DMS114 treated with DMSO at 0.1 percent for 48 hours (cell line): ENCODE measurements at regions not wholly inside any gene's neighbourhood (a gene's known extent, or its start where the extent isn't known, plus 50 kb on each side); places are given as distances from the start of the nearest gene placed in this dataset.

Experiments used
- DNase-seq: peaks from one replicate; lab custom pipeline; 2025; ENCODE audit not compliant: unreplicated experiment; lab: John Stamatoyannopoulos, UW

GRCh38 chr4:15130441-15130840 is 128.2 kb downstream of the CPEB2 start:
- DNase-seq = no peak

GRCh38 chr4:15131551-15131950 is 129.3 kb downstream of the CPEB2 start:
- no peak for DNase-seq

- DNase-seq = no peak
These were observed 130.5 kb downstream of the CPEB2 start for GRCh38 chr4:15132739-15133138.

- DNase-seq = no peak
These were observed 137.3 kb downstream of the CPEB2 start for GRCh38 chr4:15139599-15139998.

- no peak for DNase-seq
These were observed 139.9 kb downstream of the CPEB2 start for GRCh38 chr4:15142201-15142600.

- no peak for DNase-seq
These were observed 141.3 kb downstream of the CPEB2 start for GRCh38 chr4:15143551-15143950.

GRCh38 chr4:15144249-15144966 is 142.1 kb downstream of the CPEB2 start:
- DNase-seq = no peak

GRCh38 chr4:15144967-15145295 is 142.7 kb downstream of the CPEB2 start:
- DNase-seq = no peak

- no peak for DNase-seq
These were observed 143.4 kb downstream of the CPEB2 start for GRCh38 chr4:15145709-15146108.

GRCh38 chr4:15147714-15148113 is 145.4 kb downstream of the CPEB2 start:
- DNase-seq = no peak

- DNase-seq = no peak
These were observed 145.9 kb downstream of the CPEB2 start for GRCh38 chr4:15148199-15148598.

GRCh38 chr4:15148691-15149090 is 146.4 kb downstream of the CPEB2 start:
- no peak for DNase-seq

- no peak for DNase-seq
These were observed 147.1 kb downstream of the CPEB2 start for GRCh38 chr4:15149234-15149838.

- DNase-seq = no peak
These were observed 147.7 kb downstream of the CPEB2 start for GRCh38 chr4:15149839-15150592.

- DNase-seq = no peak
These were observed 148.3 kb downstream of the CPEB2 start for GRCh38 chr4:15150631-15151030.

GRCh38 chr4:15151033-15151432 is 148.8 kb downstream of the CPEB2 start:
- DNase-seq = no peak

GRCh38 chr4:15153662-15154061 is 151.4 kb downstream of the CPEB2 start:
- DNase-seq = no peak

- DNase-seq = no peak
These were observed 156.3 kb downstream of the CPEB2 start for GRCh38 chr4:15158406-15159091.

GRCh38 chr4:15159477-15160019 is 157.3 kb downstream of the CPEB2 start:
- no peak for DNase-seq

GRCh38 chr4:15161439-15161838 is 159.2 kb downstream of the CPEB2 start:
- no peak for DNase-seq

GRCh38 chr4:15162046-15162445 is 159.8 kb downstream of the CPEB2 start:
- DNase-seq = no peak
